Kidney (tissue), 13 donors: ENCODE measurements at regions not wholly inside any gene's neighbourhood (a gene's known extent, or its start where the extent isn't known, plus 50 kb on each side); places are given as distances from the start of the nearest gene placed in this dataset.

Experiments
- DNase-seq, 5 donors: peaks; one replicate each; pipeline ENCODE4 v3.0.0-alpha.2; 2013 to 2020
- FAIRE-seq: peaks from 2 replicates; lab custom pipeline; 2012; peaks lifted over from hg19 to GRCh38; lab: Jason Lieb, UNC
- H3K27ac ChIP-seq, 2 donors: one replicate each; pipeline ENCODE4 v1.7.0; 2013; ENCODE audit warnings: low read depth in 2 of 2, low read length in 2 of 2, inconsistent platforms in 1 of 2
- H3K27me3 ChIP-seq: one replicate; pipeline ENCODE4 v1.7.1; 2013; ENCODE audit warnings: low read length, inconsistent platforms; ENCODE audit not compliant: control insufficient read depth, insufficient read depth
- H3K36me3 ChIP-seq, 3 donors: one replicate each; pipeline versions ENCODE4 v1.7.0 to v1.7.1; 2013; ENCODE audit warnings: low read length in 3 of 3, control low read depth in 1 of 3, inconsistent platforms in 1 of 3; ENCODE audit not compliant: insufficient read depth in 3 of 3, control insufficient read depth in 2 of 3
- H3K4me1 ChIP-seq, 3 donors: one replicate each; pipeline versions ENCODE4 v1.7.0 to v1.7.1; 2013; ENCODE audit warnings: low read length in 3 of 3, inconsistent platforms in 1 of 3, low read depth in 1 of 3; ENCODE audit not compliant: control insufficient read depth in 2 of 3, insufficient read depth in 2 of 3
- H3K4me3 ChIP-seq, 3 donors: one replicate each; pipeline versions ENCODE4 v1.7.0 to v1.8.1; 2013; ENCODE audit warnings: low read length in 3 of 3, control low read depth in 1 of 3, inconsistent platforms in 1 of 3
- H3K9ac ChIP-seq, 3 donors: one replicate each; pipeline versions ENCODE4 v1.7.0 to v1.7.1; 2013; ENCODE audit warnings: low read length in 3 of 3, control low read depth in 1 of 3, inconsistent platforms in 1 of 3
- H3K9me3 ChIP-seq, 3 donors: one replicate each; pipeline versions ENCODE4 v1.7.0 to v1.7.1; 2013; ENCODE audit warnings: low read length in 3 of 3, control low read depth in 1 of 3, inconsistent platforms in 1 of 3; ENCODE audit not compliant: control insufficient read depth in 2 of 3, insufficient read depth in 1 of 3
- intact Hi-C: fragments of 100-400 bp; cut with DNase I; formaldehyde crosslinking; loops from one replicate; pipeline ENCODE4 v1.11.1; 2022
- TF ChIP-seq, protein P1 (sequence below): IDR thresholded peaks from 3 replicates; pipeline ENCODE4 v1.5.1; 2012; ENCODE audit warnings: mild to moderate bottlenecking, moderate library complexity, borderline replicate concordance; ENCODE audit not compliant: insufficient read depth; ENCODE audit errors: extremely low read depth
- donor health status: control.
- donor health status: control.
- donor health status: control.
- donor health status: control.
- donor health status: control.
- donor health status: DM: yes; HTN: yes; CAD: no.
- donor health status: Normal renal cell carcinoma (clear cell type).

- H3K4me1 ChIP-seq, result no peaks in the 10 kb centered on the region
- no peaks in the 10 kb centered on the region for H3K9me3 ChIP-seq
- DNase-seq (no peak), FAIRE-seq (no peak)
- H3K27ac ChIP-seq, result no peak overlapping the region
- H3K9ac ChIP-seq, result no peak overlapping the region
- TF ChIP-seq, protein P1, sequence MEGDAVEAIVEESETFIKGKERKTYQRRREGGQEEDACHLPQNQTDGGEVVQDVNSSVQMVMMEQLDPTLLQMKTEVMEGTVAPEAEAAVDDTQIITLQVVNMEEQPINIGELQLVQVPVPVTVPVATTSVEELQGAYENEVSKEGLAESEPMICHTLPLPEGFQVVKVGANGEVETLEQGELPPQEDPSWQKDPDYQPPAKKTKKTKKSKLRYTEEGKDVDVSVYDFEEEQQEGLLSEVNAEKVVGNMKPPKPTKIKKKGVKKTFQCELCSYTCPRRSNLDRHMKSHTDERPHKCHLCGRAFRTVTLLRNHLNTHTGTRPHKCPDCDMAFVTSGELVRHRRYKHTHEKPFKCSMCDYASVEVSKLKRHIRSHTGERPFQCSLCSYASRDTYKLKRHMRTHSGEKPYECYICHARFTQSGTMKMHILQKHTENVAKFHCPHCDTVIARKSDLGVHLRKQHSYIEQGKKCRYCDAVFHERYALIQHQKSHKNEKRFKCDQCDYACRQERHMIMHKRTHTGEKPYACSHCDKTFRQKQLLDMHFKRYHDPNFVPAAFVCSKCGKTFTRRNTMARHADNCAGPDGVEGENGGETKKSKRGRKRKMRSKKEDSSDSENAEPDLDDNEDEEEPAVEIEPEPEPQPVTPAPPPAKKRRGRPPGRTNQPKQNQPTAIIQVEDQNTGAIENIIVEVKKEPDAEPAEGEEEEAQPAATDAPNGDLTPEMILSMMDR, result no peak
- H3K27me3 ChIP-seq, result no peaks in the 10 kb centered on the region
- H3K4me3 ChIP-seq, result no peak overlapping the region
- intact Hi-C loops, result no loop called here
- H3K36me3 ChIP-seq, result no peaks in the 10 kb centered on the region
Measured at GRCh38 chr5:120895660-120896059, 431.6 kb downstream of the PRR16 start.

- TF ChIP-seq, protein P1, result no peak
- H3K27ac ChIP-seq, result no peak overlapping the region
- H3K27me3 ChIP-seq, result no peaks in the 10 kb centered on the region
- H3K4me3 ChIP-seq, result no peak overlapping the region
- no peak for FAIRE-seq
- H3K4me1 ChIP-seq, result no peaks in the 10 kb centered on the region
- H3K36me3 ChIP-seq, result no peaks in the 10 kb centered on the region
- intact Hi-C loops, result no loop called here
- no peaks in the 10 kb centered on the region for H3K9me3 ChIP-seq
- no peak overlapping the region for H3K9ac ChIP-seq
- DNase-seq, result no peak
Measured at GRCh38 chr5:120901199-120901598, 437.1 kb downstream of the PRR16 start.

GRCh38 chr5:120907953-120908352 lies 443.9 kb downstream of the PRR16 start:
- Histone ChIP-seq H3K4me3 (no peak overlapping the region), H3K36me3 (no peaks in the 10 kb centered on the region), H3K4me1 (no peaks in the 10 kb centered on the region), H3K9ac (no peak overlapping the region), H3K27ac (no peak overlapping the region), H3K9me3 (no peaks in the 10 kb centered on the region), H3K27me3 (no peaks in the 10 kb centered on the region)
- intact Hi-C loops, result no loop called here
- TF ChIP-seq, protein P1, result no peak
- no peak for FAIRE-seq
- DNase-seq, result no peak

- no peaks in the 10 kb centered on the region for H3K4me1 ChIP-seq
- intact Hi-C loops, result no loop called here
- no peak for DNase-seq
- no peak for FAIRE-seq
- H3K27me3 ChIP-seq, result no peaks in the 10 kb centered on the region
- H3K36me3 ChIP-seq, result no peaks in the 10 kb centered on the region
- H3K9me3 ChIP-seq, result no peaks in the 10 kb centered on the region
- H3K4me3 ChIP-seq, result no peak overlapping the region
- no peak overlapping the region for H3K27ac ChIP-seq
- no peak overlapping the region for H3K9ac ChIP-seq
- TF ChIP-seq, protein P1, result no peak
Measured at GRCh38 chr5:120910629-120911028, 446.5 kb downstream of the PRR16 start.
